Natural killer cell (primary cell): ENCODE measurements at regions not wholly inside any gene's neighbourhood (a gene's known extent, or its start where the extent isn't known, plus 50 kb on each side); places are given as distances from the start of the nearest gene placed in this dataset.
"Not testable (repeated sequence)": the region's sequence is repeated elsewhere in the genome, so short reads cannot be mapped to it uniquely, and the experiment has no call there.

Source experiments
- ATAC-seq, 3 donors: fragments of 150-1000 bp in 2 of 3; fragments of 200-7000 bp in 1 of 3; cut with Tn5 transposase; 1 replicate in 1 of 3; 2 replicates in 2 of 3; pipeline ENCODE4 v1.10.0; 2021; ENCODE audit warnings: mild to moderate bottlenecking in 2 of 3, moderate library complexity in 2 of 3
- DNase-seq, 2 donors: peaks; one replicate each; pipeline versions ENCODE4 v3.0.0 to v3.0.0-alpha.2; 2013 to 2021; ENCODE audit warnings: mixed read lengths in 1 of 2
- H3K27ac ChIP-seq: one replicate; pipeline ENCODE4 v1.5.1; 2013; ENCODE audit warnings: mild to moderate bottlenecking, low read length
- H3K27me3 ChIP-seq: one replicate; pipeline ENCODE4 v1.6.1; 2013; ENCODE audit warnings: low read length; ENCODE audit not compliant: control insufficient read depth, insufficient read depth
- H3K36me3 ChIP-seq: one replicate; pipeline ENCODE4 v1.6.1; 2013; ENCODE audit warnings: low read length; ENCODE audit not compliant: control insufficient read depth, insufficient read depth
- H3K4me1 ChIP-seq: one replicate; pipeline ENCODE4 v1.6.1; 2013; ENCODE audit warnings: low read length; ENCODE audit not compliant: control insufficient read depth, insufficient read depth
- H3K4me3 ChIP-seq: one replicate; pipeline ENCODE4 v1.5.1; 2013; ENCODE audit warnings: low read length
- H3K9me3 ChIP-seq: one replicate; pipeline ENCODE4 v1.6.1; 2013; ENCODE audit warnings: low read length; ENCODE audit not compliant: control insufficient read depth, insufficient read depth
- H3K27ac Mint-ChIP-seq, 2 donors: one replicate each; pipeline ENCODE4 v1.8.0; 2022; ENCODE audit warnings: mild to moderate bottlenecking in 2 of 2, mixed read lengths in 2 of 2, moderate library complexity in 1 of 2
- H3K27me3 Mint-ChIP-seq, 2 donors: one replicate each; pipeline ENCODE4 v1.8.0; 2022; ENCODE audit warnings: low read depth in 2 of 2, mixed read lengths in 2 of 2
- H3K36me3 Mint-ChIP-seq: one replicate; pipeline ENCODE4 v1.8.0; 2022; ENCODE audit warnings: mixed read lengths
- H3K4me1 Mint-ChIP-seq, 2 donors: one replicate each; pipeline ENCODE4 v1.8.0; 2022; ENCODE audit warnings: mixed read lengths in 2 of 2
- H3K4me3 Mint-ChIP-seq: one replicate; pipeline ENCODE4 v1.8.0; 2022; ENCODE audit warnings: mild to moderate bottlenecking, moderate library complexity, mixed read lengths
- H3K9me3 Mint-ChIP-seq, 2 donors: one replicate each; pipeline ENCODE4 v1.8.0; 2022; ENCODE audit warnings: mixed read lengths in 2 of 2
- CTCF ChIP-seq: fragments of 200-600 bp; IDR thresholded peaks from one replicate; pipeline ENCODE4 v1.8.0; 2022; ENCODE audit warnings: antibody characterized with exemption
- WGBS: methylation state at CpG from one replicate; pipeline ENCODE4 v1.1.7; 2013; ENCODE audit warnings: missing lambda C conversion rate; ENCODE audit not compliant: insufficient coverage; 5-methylcytosine and 5-hydroxymethylcytosine counted together
- intact Hi-C: fragments of 100-400 bp; cut with micrococcal nuclease; formaldehyde crosslinking; loops from one replicate; pipeline ENCODE4 v1.14.2; 2022

DNA sequence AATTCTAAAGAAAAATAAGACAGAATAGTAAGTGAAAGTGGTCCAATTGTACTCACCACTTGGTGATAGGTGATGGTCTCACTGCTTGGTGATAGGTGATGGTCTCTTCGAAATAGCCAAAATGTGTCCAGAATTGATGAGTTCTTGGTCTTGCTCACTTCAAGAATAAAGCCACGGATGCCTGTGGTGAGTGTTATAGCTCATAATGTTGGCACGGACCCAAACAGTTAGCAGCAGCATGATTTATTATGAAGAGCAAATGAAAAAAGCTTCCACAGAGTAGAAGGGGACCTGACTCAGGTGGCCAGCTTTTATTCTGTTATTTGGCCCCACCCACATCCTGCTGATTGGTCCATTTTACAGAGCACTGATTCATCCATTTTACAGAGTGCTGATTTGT, 272.6 kb downstream of the RPS4Y2 start:
- no peak for TF ChIP-seq CTCF
- intact Hi-C loops, result no loop called here
- Mint-ChIP-seq H3K36me3 (no peaks in the 10 kb centered on the region), H3K27ac (no peak overlapping the region), H3K4me1 (no peaks in the 10 kb centered on the region), H3K27me3 (no peaks in the 10 kb centered on the region), H3K4me3 (no peak overlapping the region), H3K9me3 (no peaks in the 10 kb centered on the region)
- Histone ChIP-seq H3K4me3 (no peak overlapping the region), H3K27ac (no peak overlapping the region), H3K9me3 (no peaks in the 10 kb centered on the region), H3K27me3 (no peaks in the 10 kb centered on the region), H3K4me1 (no peaks in the 10 kb centered on the region), H3K36me3 (no peaks in the 10 kb centered on the region)
- WGBS, result 25% methylated on average over 2 of the region's 3 CpGs
- DNase-seq, result peak in 1 of 2 donors; percentile 5
- ATAC-seq, result no peak

DNA sequence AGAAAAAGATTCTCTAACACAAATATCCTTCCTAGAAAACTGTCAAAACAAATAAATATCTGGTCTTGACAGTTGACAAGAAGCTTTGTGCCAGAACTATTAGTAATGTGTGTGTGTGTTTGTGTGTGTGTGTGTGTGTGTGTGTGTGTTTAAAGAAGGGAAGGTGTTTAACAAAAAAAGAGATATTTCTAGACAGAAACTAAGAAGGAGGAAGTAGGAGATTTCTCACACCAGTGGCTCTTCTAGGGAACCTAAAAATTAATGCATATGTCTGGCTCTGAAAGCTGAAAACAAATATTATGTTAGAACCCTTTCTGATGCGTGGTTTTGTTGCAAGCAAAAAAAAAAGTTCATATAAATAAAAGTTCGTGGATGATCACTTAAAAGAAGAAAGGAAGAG, 277.5 kb downstream of the RPS4Y2 start:
- no CpG with 5 or more reads among the region's 2 CpGs for WGBS
- Histone ChIP-seq H3K4me3 (no peak overlapping the region), H3K36me3 (no peaks in the 10 kb centered on the region), H3K27me3 (no peaks in the 10 kb centered on the region), H3K9me3 (no peaks in the 10 kb centered on the region), H3K27ac (no peak overlapping the region), H3K4me1 (peaks cover 2% of the 10 kb centered on the region)
- DNase-seq (no peak), ATAC-seq (no peak)
- Mint-ChIP-seq H3K27me3 (no peaks in the 10 kb centered on the region), H3K27ac (no peak overlapping the region), H3K36me3 (no peaks in the 10 kb centered on the region), H3K4me3 (no peak overlapping the region), H3K9me3 (peaks cover 0 to 3% of the 10 kb centered on the region in 2 donors), H3K4me1 (no peaks in the 10 kb centered on the region)
- TF ChIP-seq CTCF, result no peak
- intact Hi-C loops, result no loop called here

GRCh38 chrY:21034151-21035061, 278.5 kb downstream of the RPS4Y2 start:
- no peak overlapping the region for H3K4me3 Mint-ChIP-seq
- H3K27ac Mint-ChIP-seq, result no peak overlapping the region
- peak in 1 of 2 donors; percentile 5 for DNase-seq
- H3K36me3 Mint-ChIP-seq, result no peaks in the 10 kb centered on the region
- Histone ChIP-seq H3K4me3 (no peak overlapping the region), H3K9me3 (no peaks in the 10 kb centered on the region), H3K27me3 (no peaks in the 10 kb centered on the region), H3K4me1 (peaks cover 2% of the 10 kb centered on the region), H3K36me3 (no peaks in the 10 kb centered on the region), H3K27ac (no peak overlapping the region)
- H3K4me1 Mint-ChIP-seq, result no peaks in the 10 kb centered on the region
- intact Hi-C loops, result no loop called here
- 100% methylated on average over 2 of the region's 4 CpGs for WGBS
- H3K9me3 Mint-ChIP-seq, result peaks cover 0 to 3% of the 10 kb centered on the region in 2 donors
- no peak for TF ChIP-seq CTCF
- no peak for ATAC-seq
- H3K27me3 Mint-ChIP-seq, result no peaks in the 10 kb centered on the region

GRCh38 chrY:21037398-21037797, 281.5 kb downstream of the RPS4Y2 start:
- intact Hi-C loops, ATAC-seq, DNase-seq, H3K4me1 ChIP-seq, H3K27me3 Mint-ChIP-seq, H3K4me1 Mint-ChIP-seq, H3K9me3 ChIP-seq, H3K27me3 ChIP-seq, H3K36me3 Mint-ChIP-seq, H3K36me3 ChIP-seq, H3K27ac Mint-ChIP-seq, H3K9me3 Mint-ChIP-seq, H3K27ac ChIP-seq, H3K4me3 ChIP-seq, H3K4me3 Mint-ChIP-seq: not testable (repeated sequence)
- 68% methylated on average over 5 of the region's 5 CpGs for WGBS
